ENCODE measurements at regions not wholly inside any gene's neighbourhood (a gene's known extent, or its start where the extent isn't known, plus 50 kb on each side); places are given as distances from the start of the nearest gene placed in this dataset.

DNA sequence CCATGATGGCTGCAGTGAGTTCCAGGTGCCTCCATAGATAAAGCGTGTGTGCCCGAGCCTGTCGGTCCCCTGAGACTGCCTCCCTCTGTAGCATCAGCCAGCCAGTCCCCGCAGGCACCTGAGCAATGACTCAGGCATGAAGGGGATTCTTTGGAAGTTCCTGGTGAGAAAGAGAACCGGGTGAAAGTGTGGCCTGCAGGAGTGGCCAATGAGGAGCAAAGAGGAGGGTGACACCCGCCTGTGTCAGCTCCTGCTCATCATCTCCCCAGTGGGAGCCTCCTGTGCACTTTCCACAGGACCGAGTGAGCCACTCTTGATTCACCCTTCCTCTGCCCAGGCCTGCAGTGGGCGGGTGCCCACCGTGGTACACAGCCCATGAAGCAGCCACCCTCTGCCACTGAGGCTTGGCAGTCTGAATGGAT is 71.2 kb upstream of the PTPN1 start:
- no peak overlapping the region for H3K27ac ChIP-seq
- no peak for TF ChIP-seq ZFX (IDR thresholded peaks at IDR 0.05)
- TF ChIP-seq, protein P1, sequence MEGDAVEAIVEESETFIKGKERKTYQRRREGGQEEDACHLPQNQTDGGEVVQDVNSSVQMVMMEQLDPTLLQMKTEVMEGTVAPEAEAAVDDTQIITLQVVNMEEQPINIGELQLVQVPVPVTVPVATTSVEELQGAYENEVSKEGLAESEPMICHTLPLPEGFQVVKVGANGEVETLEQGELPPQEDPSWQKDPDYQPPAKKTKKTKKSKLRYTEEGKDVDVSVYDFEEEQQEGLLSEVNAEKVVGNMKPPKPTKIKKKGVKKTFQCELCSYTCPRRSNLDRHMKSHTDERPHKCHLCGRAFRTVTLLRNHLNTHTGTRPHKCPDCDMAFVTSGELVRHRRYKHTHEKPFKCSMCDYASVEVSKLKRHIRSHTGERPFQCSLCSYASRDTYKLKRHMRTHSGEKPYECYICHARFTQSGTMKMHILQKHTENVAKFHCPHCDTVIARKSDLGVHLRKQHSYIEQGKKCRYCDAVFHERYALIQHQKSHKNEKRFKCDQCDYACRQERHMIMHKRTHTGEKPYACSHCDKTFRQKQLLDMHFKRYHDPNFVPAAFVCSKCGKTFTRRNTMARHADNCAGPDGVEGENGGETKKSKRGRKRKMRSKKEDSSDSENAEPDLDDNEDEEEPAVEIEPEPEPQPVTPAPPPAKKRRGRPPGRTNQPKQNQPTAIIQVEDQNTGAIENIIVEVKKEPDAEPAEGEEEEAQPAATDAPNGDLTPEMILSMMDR (conservative IDR thresholded peaks at IDR 0.05), result no peak

DNA sequence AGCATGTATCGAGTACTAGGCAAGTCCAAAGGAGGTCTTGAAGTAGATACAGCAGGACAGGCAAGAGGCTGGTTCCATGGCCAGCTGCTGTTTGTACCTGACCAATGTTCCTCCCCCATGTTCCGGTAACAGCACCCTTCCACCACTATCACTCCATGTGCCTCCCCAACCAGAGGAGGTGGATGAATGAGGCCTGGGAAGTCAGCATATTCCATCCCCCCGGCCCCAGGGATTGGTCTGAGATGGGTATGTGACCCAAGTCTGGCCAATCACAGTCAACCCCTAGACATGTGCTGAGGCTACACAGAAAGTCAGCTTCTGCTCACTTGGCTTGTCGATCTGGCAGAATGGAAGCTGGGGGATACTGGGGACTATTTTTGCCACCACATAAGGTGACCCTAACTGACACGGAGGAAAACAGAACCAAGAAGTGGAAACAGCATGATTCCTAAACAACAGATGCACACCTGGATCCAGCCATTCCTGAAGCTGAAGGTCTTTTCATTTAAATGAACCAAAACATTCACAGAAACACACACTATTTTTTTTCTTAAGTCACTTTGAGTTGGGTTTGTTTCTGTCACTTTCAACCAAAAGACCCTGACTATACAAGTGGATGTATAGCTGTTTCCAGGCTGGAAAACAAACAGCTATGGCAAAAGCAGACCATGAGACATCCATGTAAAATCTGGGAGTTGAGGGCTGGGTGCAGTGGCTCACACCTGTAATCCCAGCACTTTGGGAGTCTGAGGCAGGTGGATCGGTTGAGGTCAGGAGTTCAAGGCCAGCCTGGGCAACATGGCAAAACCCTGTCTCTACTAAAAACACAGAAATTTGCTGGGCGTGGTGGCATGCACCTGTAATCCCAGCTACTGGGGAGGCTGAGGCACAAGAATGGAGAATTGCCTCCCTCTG is 70.4 kb upstream of the PTPN1 start:
- H3K27ac ChIP-seq, result no peak overlapping the region
- TF ChIP-seq, protein P1 (conservative IDR thresholded peaks at IDR 0.05), result no peak
- no peak for TF ChIP-seq ZFX (IDR thresholded peaks at IDR 0.05)

DNA sequence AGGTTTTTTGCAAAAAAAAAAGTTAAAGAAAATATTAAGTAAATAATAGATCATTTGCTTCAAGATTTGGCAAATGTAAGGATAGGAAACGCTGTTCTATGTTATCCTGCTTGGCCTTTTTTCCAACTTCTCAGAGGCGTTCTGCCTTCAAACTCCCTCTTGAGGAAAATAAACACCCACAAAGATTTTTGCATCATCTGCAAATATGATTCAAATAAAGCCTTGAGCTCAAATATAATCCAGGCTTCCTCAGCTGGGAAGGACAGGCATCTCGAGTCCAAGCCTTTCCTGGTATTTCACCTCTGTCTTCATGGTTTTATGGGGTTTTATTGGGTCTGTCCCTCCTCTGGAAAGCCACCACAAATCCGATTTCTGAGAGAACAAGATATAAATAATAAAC is 67.7 kb upstream of the PTPN1 start:
- H3K27ac ChIP-seq, result no peak overlapping the region

DNA sequence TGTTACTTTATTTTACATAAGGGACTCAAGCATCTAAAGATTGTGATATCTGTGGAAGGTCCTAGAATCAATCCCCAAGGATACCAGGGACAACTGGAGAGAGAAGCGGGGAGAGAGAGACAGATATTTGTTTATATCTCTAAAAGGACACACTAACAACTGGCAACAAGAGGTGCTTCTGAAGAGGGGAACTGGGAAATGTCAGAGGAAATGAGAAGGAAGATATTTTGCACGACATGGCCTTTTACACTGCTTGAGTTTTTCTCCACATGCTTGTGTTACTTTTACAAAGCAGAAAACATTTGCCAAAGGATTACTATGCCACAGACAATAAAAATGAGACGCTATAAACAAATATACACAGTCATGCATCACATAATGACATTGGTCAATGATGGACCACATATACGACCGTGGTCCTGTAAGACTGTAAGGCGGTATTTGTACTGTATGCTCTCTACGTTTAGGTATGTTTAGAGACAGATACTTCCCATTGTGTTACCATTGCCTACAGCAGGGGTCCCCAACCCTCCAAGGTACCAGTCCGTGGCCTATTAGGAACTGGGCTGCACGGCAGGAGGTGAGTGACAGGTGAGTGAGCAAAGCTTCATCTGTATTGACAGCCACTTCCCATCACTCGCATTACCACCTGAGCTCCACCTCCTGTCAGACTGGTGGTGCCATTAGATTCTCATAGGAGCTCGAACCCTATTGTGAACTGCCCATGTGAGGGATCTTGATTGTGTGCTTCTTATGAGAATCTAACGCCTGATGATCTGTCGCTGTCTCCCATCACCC is 64.6 kb upstream of the PTPN1 start:
- no peak for TF ChIP-seq ZFX (IDR thresholded peaks at IDR 0.05)
- TF ChIP-seq, protein P1 (conservative IDR thresholded peaks at IDR 0.05), result no peak
- no peak overlapping the region for H3K27ac ChIP-seq

More for the DNA sequence above, 67.7 kb upstream of the PTPN1 start:
- TF ChIP-seq, protein P1 (conservative IDR thresholded peaks at IDR 0.05), result no peak
- TF ChIP-seq ZFX (IDR thresholded peaks at IDR 0.05), result no peak

DNA sequence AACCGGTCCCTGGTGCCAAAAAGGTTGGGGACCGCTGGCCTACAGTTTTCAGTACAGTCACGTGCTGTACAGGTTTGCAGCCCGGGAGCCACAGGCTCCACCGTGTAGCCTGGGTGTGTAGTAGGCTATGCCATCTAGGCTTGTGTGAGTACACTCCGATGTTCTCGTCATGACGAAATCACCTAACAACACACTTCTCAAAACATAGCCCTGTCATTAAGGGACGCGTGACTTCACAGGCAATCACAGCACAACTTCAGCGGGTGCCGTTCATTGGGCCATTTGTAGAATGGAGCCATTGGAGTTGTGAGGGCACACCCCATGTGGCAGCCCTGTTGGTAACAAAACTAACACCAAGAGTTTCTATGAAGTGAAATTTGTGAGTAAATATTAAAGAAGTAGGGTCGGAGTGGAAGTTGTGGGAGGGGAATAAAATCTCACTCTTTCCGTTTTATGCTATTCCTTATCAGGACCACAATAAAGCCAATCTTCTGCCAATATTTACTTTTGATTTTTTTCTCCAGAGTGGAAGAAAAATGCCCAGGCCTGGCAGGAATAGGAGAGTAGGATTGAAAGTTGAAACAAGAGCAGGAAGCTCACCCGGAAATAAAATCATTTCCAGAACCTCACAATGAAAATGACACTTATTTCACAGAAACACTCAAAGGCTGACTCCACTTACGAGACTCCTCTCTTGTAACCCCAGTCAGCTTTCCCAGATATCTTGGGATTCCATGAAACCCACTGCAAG is 63.7 kb upstream of the PTPN1 start:
- no peak for TF ChIP-seq ZFX (IDR thresholded peaks at IDR 0.05)
- TF ChIP-seq, protein P1 (conservative IDR thresholded peaks at IDR 0.05), result no peak
- no peak overlapping the region for H3K27ac ChIP-seq

DNA sequence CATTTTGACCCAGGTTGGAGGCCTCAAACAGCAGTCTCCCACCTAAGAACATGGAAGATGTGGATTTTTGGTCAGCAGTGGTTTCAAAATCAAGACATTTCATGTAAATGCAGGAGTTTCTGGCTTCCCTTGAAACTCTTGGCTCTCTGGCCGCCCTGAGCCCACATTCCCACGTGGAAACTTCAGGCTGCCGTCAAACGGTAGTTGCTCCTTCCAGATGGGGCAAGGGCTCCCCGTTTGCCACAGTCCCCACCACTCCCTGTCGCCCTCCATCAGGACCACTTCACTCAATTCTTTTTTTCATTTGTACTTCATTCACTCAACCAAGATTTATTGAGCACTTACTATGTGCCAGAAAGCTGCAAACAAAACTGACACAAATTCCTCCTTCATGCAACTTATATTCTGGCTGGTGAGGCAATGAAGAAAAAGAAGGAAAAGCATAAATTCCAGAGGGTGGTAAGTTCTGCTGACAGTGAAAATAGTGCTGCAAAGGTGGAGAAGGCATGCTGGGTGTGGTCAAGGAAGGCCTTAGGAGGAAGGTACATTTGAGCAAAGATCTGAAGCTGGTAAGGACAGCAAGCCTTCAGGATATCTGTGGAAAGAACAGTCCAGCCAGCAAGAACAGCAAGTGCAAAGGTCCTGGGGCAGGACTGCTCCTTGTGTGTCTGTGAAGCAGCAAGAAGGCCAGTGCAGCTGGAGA is 62.9 kb upstream of the PTPN1 start:
- TF ChIP-seq ZFX (IDR thresholded peaks at IDR 0.05), result no peak
- TF ChIP-seq, protein P1 (conservative IDR thresholded peaks at IDR 0.05), result no peak
- H3K27ac ChIP-seq, result no peak overlapping the region
